ENCODE measurements at regions not wholly inside any gene's neighbourhood (a gene's known extent, or its start where the extent isn't known, plus 50 kb on each side); places are given as distances from the start of the nearest gene placed in this dataset.

GRCh38 chr6:79832723-79833122 is 114.6 kb downstream of the ELOVL4 start:
- no peak overlapping the region for H3K9ac ChIP-seq (replicated peaks in 1 of 4; ENCODE audit: extremely low read depth in 1 of 4, low read depth in 3 of 4, low read length in 3 of 4)
- no peak overlapping the region for H3K18ac ChIP-seq (ENCODE audit: extremely low read depth, low read length)
- no peak overlapping the region for H2BK5ac ChIP-seq (ENCODE audit: low read depth, low read length)
- H3K36me3 ChIP-seq (ENCODE audit: control insufficient read depth in 2 of 4, insufficient read depth in 4 of 4, low read length in 3 of 4) = no peaks in the 10 kb centered on the region
- H4K8ac ChIP-seq (ENCODE audit: extremely low read depth, insufficient read depth, low read length) = no peak overlapping the region
- H3K79me1 ChIP-seq (ENCODE audit: low read depth, low read length) = no peaks in the 10 kb centered on the region
- no peak overlapping the region for H3K27ac ChIP-seq (ENCODE audit: low read depth, low read length)
- DNase-seq (ENCODE audit: low read depth in 1 of 2, low spot score in 2 of 2) = no peak
- H2AFZ ChIP-seq (ENCODE audit: low read length) = no peak overlapping the region
- H2BK120ac ChIP-seq (replicated peaks; ENCODE audit: low read depth, low read length) = no peak overlapping the region
- ChIA-PET POLR2A (ENCODE audit: partially characterized antibody) (interaction anchor here (0.5 kb wide), 1 partner anchor 12 kb away, joined by 3 read pairs; no protein-coding TSS in a partner anchor), CTCF (ENCODE audit: partially characterized antibody) (interaction anchor here (2.8 kb wide), 1 partner anchor 19 kb away, joined by 7 read pairs; no protein-coding TSS in a partner anchor)
- FAIRE-seq = no peak
- no peak overlapping the region for H2BK20ac ChIP-seq (ENCODE audit: low read length)
- H3K4me2 ChIP-seq (ENCODE audit: insufficient read depth in 1 of 2, low read depth in 2 of 2, low read length in 2 of 2) = no peak overlapping the region
- H2BK15ac ChIP-seq (ENCODE audit: low read length) = no peak overlapping the region
- no peaks in the 10 kb centered on the region for H3K4me1 ChIP-seq (replicated peaks in 1 of 4; ENCODE audit: control insufficient read depth in 3 of 4, insufficient read depth in 4 of 4, low read length in 3 of 4)
- H3K27me3 ChIP-seq (replicated peaks in 1 of 4; ENCODE audit: control insufficient read depth in 3 of 4, extremely low read depth in 1 of 4, insufficient read depth in 3 of 4, low read length in 3 of 4) = peaks cover 0 to 1% (median 0%) of the 10 kb centered on the region in 4 experiments; a peak in 1 of 7 replicates
- no peak overlapping the region for H2BK12ac ChIP-seq (ENCODE audit: low read depth, low read length)
- TF ChIP-seq CHD1 (IDR thresholded peaks at IDR 0.05; ENCODE audit: low read depth, low read length) = no peak
- TF ChIP-seq SRF (IDR thresholded peaks at IDR 0.05; ENCODE audit: low read depth, low read length) = no peak
- TF ChIP-seq BRCA1 (IDR thresholded peaks at IDR 0.05; ENCODE audit: low read depth, low read length) = no peak
- TF ChIP-seq CTBP2 (IDR thresholded peaks at IDR 0.05; ENCODE audit: borderline replicate concordance, insufficient read depth, insufficient read length, low read length) = no peak
- TF ChIP-seq SIX5 (IDR thresholded peaks at IDR 0.05; ENCODE audit: low read depth, low read length) = no peak
- TF ChIP-seq NANOG (IDR thresholded peaks at IDR 0.05; ENCODE audit: insufficient read depth, low read depth, low read length, poor library complexity, severe bottlenecking) = no peak
- no peak for TF ChIP-seq HDAC2 (IDR thresholded peaks at IDR 0.05; ENCODE audit: borderline replicate concordance in 1 of 2, low read depth in 2 of 2, low read length in 2 of 2)
- no peak for TF ChIP-seq ZNF274 (IDR thresholded peaks at IDR 0.05; ENCODE audit: borderline replicate concordance, extremely low read depth, low read length)
- no peak for TF ChIP-seq TEAD4 (IDR thresholded peaks at IDR 0.05; ENCODE audit: low read depth, low read length)
- TF ChIP-seq NRF1 (IDR thresholded peaks at IDR 0.05; ENCODE audit: low read depth, low read length) = no peak
- no peak for TF ChIP-seq RBBP5 (IDR thresholded peaks at IDR 0.05; ENCODE audit: borderline replicate concordance, low read depth, low read length)
- no peak for TF ChIP-seq RNF2 (IDR thresholded peaks at IDR 0.05; ENCODE audit: borderline replicate concordance, low read depth, low read length, missing control alignments, poor library complexity, severe bottlenecking)
- no peak overlapping the region for H2AK5ac ChIP-seq (ENCODE audit: low read depth, low read length)
- H4K20me1 ChIP-seq (replicated peaks in 1 of 2; ENCODE audit: control insufficient read depth in 1 of 2, insufficient read depth in 2 of 2, low read length in 2 of 2) = no peaks in the 10 kb centered on the region
- no peak overlapping the region for H4K91ac ChIP-seq (replicated peaks; ENCODE audit: insufficient read length, low read length)
- no peak overlapping the region for H3K14ac ChIP-seq (ENCODE audit: insufficient read length)
- no peaks in the 10 kb centered on the region for H3K9me3 ChIP-seq (ENCODE audit: insufficient read depth in 2 of 2, low read depth in 1 of 2, low read length in 1 of 2)
- H3K4ac ChIP-seq (replicated peaks; ENCODE audit: insufficient read length, low read depth, low read length) = no peak overlapping the region
- 84% methylated on average over 2 of the region's 2 CpGs; no CpG with 5 or more reads in 1 of the 2 experiments for WGBS, 2 experiments (ENCODE audit: extremely low coverage in 1 of 2, insufficient coverage in 1 of 2, insufficient read length in 1 of 2, insufficient replicate concordance in 2 of 2, low coverage in 1 of 2, low lambda C conversion rate in 2 of 2, missing lambda C conversion rate in 1 of 2)
- no peaks in the 10 kb centered on the region for H3K23me2 ChIP-seq (ENCODE audit: low read depth, low read length)
- H3K23ac ChIP-seq (ENCODE audit: insufficient read length) = no peak overlapping the region
- no peak overlapping the region for H3K56ac ChIP-seq (replicated peaks; ENCODE audit: insufficient read length, low read depth, low read length)
- H3K79me2 ChIP-seq (ENCODE audit: control insufficient read depth in 1 of 2, insufficient read depth in 2 of 2, low read length in 2 of 2) = no peaks in the 10 kb centered on the region
- H3K4me3 ChIP-seq (ENCODE audit: extremely low read depth in 1 of 4, insufficient read depth in 2 of 4, low read depth in 3 of 4, low read length in 4 of 4) = no peak overlapping the region
- no peak overlapping the region for H4K5ac ChIP-seq (ENCODE audit: insufficient read length, low read depth, low read length)

Data from H1 (cell line).